Transverse colon (tissue), 4 donors: ENCODE measurements at regions not wholly inside any gene's neighbourhood (a gene's known extent, or its start where the extent isn't known, plus 50 kb on each side); places are given as distances from the start of the nearest gene placed in this dataset.
"Not testable (repeated sequence)": the region's sequence is repeated elsewhere in the genome, so short reads cannot be mapped to it uniquely, and the experiment has no call there.

Source experiments
- CTCF ChIP-seq, 5 experiments: fragments of 200-600 bp in 3 of 5; fragments of 450-650 bp in 2 of 5; sonication (generic) in 3 of 5; IDR thresholded peaks; 1 replicate in 2 of 5; 2 replicates in 3 of 5; pipeline ENCODE4 v1.5.1; 2016 to 2017; ENCODE audit warnings: antibody characterized with exemption in 5 of 5, inconsistent platforms in 3 of 5, mild to moderate bottlenecking in 2 of 5, moderate library complexity in 1 of 5
- EP300 ChIP-seq: sonication (generic); formaldehyde crosslinking; IDR thresholded peaks from one replicate; pipeline ENCODE4 v1.6.1; 2017; ENCODE audit warnings: antibody characterized with exemption, low read depth
- POLR2AphosphoS5 ChIP-seq, 3 donors: sonication (generic); formaldehyde crosslinking; IDR thresholded peaks; one replicate each; pipeline ENCODE4 v1.6.1; 2016; ENCODE audit warnings: antibody characterized with exemption in 3 of 3

GRCh38 chr22:49698616-49699015 lies 129.1 kb downstream of the BRD1 start:
- not testable (repeated sequence) for TF ChIP-seq CTCF (IDR thresholded peaks at IDR 0.05); EP300; POLR2AphosphoS5 (IDR thresholded peaks at IDR 0.05)
